Activated naive CD8-positive, alpha-beta T cell treated with anti-CD3 and anti-CD28 coated beads, Interleukin-2, amount 10 ng/mL, durations not matched to agents 7 days and 5 days (primary cell): ENCODE measurements at regions not wholly inside any gene's neighbourhood (a gene's known extent, or its start where the extent isn't known, plus 50 kb on each side); places are given as distances from the start of the nearest gene placed in this dataset.
A peak's percentile ranks its signal among the peaks of the same experiment; 100 is the strongest.

Source experiments
- ATAC-seq: fragments of 150-1000 bp; cut with Tn5 transposase; one replicate; pipeline ENCODE4 v1.10.0; 2021; ENCODE audit warnings: low read depth, moderate library complexity
- POLR2A ChIA-PET: fragments of 350-600 bp; sonication (Branson Sonifier 250); formaldehyde crosslinking; loops from one replicate; lab custom pipeline; 2021; ENCODE audit warnings: antibody characterized with exemption; lab: Charles Lee
- DNase-seq: peaks from one replicate; pipeline ENCODE4 v3.0.0; 2021
- H3K27ac Mint-ChIP-seq: one replicate; pipeline ENCODE4 v1.8.0; 2022; ENCODE audit warnings: mild to moderate bottlenecking, mixed read lengths
- H3K27me3 Mint-ChIP-seq: one replicate; pipeline ENCODE4 v1.8.0; 2022; ENCODE audit warnings: mild to moderate bottlenecking, moderate library complexity, mixed read lengths
- H3K36me3 Mint-ChIP-seq: one replicate; pipeline ENCODE4 v1.8.0; 2021; ENCODE audit warnings: mild to moderate bottlenecking, mixed read lengths
- H3K4me1 Mint-ChIP-seq: one replicate; pipeline ENCODE4 v1.8.0; 2021; ENCODE audit warnings: mixed read lengths
- H3K4me3 Mint-ChIP-seq: one replicate; pipeline ENCODE4 v1.8.0; 2022; ENCODE audit warnings: mild to moderate bottlenecking, moderate library complexity, mixed read lengths
- H3K9me3 Mint-ChIP-seq: one replicate; pipeline ENCODE4 v1.8.0; 2021; ENCODE audit warnings: mixed read lengths

DNA sequence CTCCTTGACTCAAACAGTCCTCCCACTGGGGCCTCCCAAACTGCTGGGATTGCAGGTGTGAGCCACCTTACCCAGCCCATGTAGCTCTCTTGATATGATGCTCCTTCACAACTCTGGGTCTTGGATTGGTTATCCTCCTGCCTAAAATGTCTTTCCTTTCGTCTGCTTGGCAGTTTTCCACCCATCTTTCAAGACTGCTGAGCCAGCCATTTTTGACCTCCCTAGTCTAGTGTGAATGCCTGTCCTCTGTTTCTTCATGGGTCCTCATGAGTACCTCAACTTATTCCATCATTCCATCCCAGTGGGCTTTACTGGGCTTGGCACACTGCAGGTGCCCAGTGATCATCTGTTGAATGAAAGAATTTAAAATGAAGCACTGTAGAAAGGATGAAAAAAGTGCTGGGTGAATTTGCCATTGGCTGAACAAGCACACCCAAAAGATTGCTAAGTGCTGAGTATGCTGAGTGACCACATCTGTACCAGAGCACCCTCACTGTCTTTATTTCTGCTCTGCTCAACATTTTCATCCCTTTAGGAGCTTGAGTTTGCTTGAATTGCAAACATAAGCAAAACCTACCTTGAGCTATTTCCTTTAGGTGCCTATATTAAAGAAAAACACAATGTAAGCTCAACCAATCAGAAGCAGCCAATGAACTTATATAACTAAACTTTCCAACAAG lies 84.8 kb upstream of the FAM169A start:
- H3K27ac Mint-ChIP-seq = no peak overlapping the region
- no peaks in the 10 kb centered on the region for H3K9me3 Mint-ChIP-seq
- DNase-seq (no peak), ATAC-seq (no peak)
- H3K36me3 Mint-ChIP-seq = no peaks in the 10 kb centered on the region
- H3K27me3 Mint-ChIP-seq = peaks cover 20% of the 10 kb centered on the region
- POLR2A ChIA-PET = no interaction called here
- no peak overlapping the region for H3K4me3 Mint-ChIP-seq
- peaks cover 3% of the 10 kb centered on the region for H3K4me1 Mint-ChIP-seq

DNA sequence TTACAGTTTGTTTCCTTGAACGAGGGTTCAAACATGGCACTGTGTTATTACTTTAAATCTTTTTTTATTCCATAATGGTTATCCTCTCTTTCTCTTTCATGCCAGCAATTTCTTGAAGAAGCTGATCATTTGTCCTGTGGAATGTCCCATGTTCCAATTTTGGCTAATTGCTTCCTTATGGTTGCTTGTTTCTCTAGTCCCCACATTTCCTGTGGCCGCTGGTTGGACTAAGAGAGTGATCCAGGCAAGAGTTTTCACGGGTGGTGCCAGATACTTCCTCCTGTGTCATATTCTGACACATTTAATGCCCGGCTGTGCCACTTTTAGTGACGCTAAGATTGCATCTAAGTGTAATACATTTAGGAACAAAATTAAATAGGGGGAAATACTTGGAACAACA lies 83.8 kb upstream of the FAM169A start:
- DNase-seq (no peak), ATAC-seq (no peak)
- H3K27me3 Mint-ChIP-seq = peaks cover 21% of the 10 kb centered on the region
- H3K36me3 Mint-ChIP-seq = no peaks in the 10 kb centered on the region
- POLR2A ChIA-PET = no interaction called here
- peaks cover 9% of the 10 kb centered on the region for H3K4me1 Mint-ChIP-seq
- H3K9me3 Mint-ChIP-seq = no peaks in the 10 kb centered on the region
- H3K27ac Mint-ChIP-seq = no peak overlapping the region
- no peak overlapping the region for H3K4me3 Mint-ChIP-seq

DNA sequence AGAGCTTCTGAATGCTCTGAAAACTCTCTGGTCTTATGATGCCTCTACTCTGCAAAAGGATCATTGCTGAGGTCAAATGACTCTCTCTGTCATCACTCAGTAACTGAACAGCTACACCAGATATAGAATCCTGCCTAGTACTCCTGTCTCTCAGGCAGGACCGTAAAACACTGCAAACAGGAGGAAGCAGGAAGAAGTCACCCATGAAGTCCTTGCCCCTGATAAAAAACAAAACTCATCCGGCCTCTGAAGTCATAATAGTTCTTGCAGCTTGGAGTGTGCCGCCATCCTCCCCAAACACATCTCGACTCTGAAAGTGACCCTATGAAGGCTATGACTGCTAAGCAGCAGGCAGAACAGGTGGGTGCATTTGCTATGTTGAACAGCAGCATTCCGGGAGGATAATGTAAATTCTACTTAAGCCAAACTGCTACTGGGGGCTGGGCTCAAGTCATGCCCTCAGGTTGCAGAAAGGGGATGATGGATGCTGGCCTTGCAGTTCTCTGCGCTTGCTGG lies 81.9 kb upstream of the FAM169A start:
- DNase-seq = no peak
- H3K36me3 Mint-ChIP-seq = no peaks in the 10 kb centered on the region
- no peak overlapping the region for H3K4me3 Mint-ChIP-seq
- H3K4me1 Mint-ChIP-seq = peaks cover 10% of the 10 kb centered on the region
- ATAC-seq = no peak
- no peak overlapping the region for H3K27ac Mint-ChIP-seq
- H3K27me3 Mint-ChIP-seq = peaks cover 31% of the 10 kb centered on the region
- POLR2A ChIA-PET = no interaction called here
- H3K9me3 Mint-ChIP-seq = no peaks in the 10 kb centered on the region

GRCh38 chr5:74946471-74946870 lies 80.3 kb upstream of the FAM169A start:
- H3K4me3 Mint-ChIP-seq = no peak overlapping the region
- no peak overlapping the region for H3K27ac Mint-ChIP-seq
- no peak for ATAC-seq
- POLR2A ChIA-PET = interaction anchor here (1.3 kb wide), 1 partner anchor 290 kb away, joined by 3 read pairs; the partner anchor contains the start of gene ANKRD31
- H3K27me3 Mint-ChIP-seq = peaks cover 30% of the 10 kb centered on the region
- H3K4me1 Mint-ChIP-seq = peaks cover 10% of the 10 kb centered on the region
- no peaks in the 10 kb centered on the region for H3K9me3 Mint-ChIP-seq
- H3K36me3 Mint-ChIP-seq = peaks cover 2% of the 10 kb centered on the region
- no peak for DNase-seq

DNA sequence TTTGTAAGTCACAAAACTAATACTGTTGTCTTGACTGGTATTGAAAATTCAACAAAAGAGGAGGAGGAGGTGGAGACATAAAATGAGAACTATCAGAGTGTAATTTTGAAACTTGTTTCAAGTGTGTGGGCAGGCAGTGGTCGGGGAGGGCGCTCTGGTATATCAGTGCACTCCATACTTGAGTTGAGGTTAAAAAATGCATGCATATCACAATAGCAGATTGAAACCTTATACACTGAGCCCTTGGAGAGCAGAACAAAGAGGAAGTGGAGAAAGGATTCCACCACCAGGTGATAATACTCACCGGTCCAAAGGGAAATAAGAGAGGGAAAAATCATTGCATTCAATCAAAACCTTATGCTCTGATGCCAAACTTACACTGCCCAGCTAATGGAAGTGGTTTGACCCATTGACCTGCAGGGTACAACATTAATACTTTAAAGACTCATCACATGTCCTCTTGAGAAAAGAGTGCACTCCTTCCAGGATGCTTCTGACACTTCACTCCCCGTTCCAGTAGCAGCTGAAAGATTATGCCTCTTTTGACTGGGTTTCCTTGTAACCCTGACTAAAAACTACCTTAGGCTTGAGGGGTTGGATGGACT lies 79.5 kb upstream of the FAM169A start:
- peaks cover 10% of the 10 kb centered on the region for H3K4me1 Mint-ChIP-seq
- no peak overlapping the region for H3K4me3 Mint-ChIP-seq
- H3K27ac Mint-ChIP-seq = no peak overlapping the region
- POLR2A ChIA-PET = interaction anchor here (1.3 kb wide), 1 partner anchor 291 kb away, joined by 3 read pairs; the partner anchor contains the start of gene ANKRD31
- DNase-seq (no peak), ATAC-seq (peak; percentile 67)
- H3K36me3 Mint-ChIP-seq = peaks cover 2% of the 10 kb centered on the region
- peaks cover 31% of the 10 kb centered on the region for H3K27me3 Mint-ChIP-seq
- no peaks in the 10 kb centered on the region for H3K9me3 Mint-ChIP-seq

DNA sequence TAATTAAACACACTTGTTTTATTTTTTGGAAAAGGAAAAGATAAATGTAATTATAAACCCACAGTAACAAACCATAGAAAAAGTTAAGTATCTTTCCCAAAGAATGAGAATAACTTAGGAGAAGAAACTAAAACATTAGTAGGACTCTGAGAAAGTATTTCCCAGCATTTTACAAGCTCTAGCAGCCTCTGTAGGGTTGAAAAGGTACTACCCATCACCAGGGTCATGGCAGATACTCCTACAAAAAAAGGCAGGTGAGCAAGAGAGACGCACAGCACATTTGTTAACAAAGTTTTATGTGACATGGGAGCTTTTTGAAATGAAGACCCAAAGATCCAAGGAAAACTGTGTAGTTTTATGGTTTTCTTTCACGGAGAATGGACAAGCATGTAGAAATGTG lies 77.7 kb upstream of the FAM169A start:
- H3K27ac Mint-ChIP-seq = no peak overlapping the region
- H3K4me1 Mint-ChIP-seq = peaks cover 10% of the 10 kb centered on the region
- H3K27me3 Mint-ChIP-seq = peaks cover 29% of the 10 kb centered on the region
- ATAC-seq (no peak), DNase-seq (no peak)
- H3K9me3 Mint-ChIP-seq = no peaks in the 10 kb centered on the region
- H3K4me3 Mint-ChIP-seq = no peak overlapping the region
- POLR2A ChIA-PET = no interaction called here
- peaks cover 2% of the 10 kb centered on the region for H3K36me3 Mint-ChIP-seq

DNA sequence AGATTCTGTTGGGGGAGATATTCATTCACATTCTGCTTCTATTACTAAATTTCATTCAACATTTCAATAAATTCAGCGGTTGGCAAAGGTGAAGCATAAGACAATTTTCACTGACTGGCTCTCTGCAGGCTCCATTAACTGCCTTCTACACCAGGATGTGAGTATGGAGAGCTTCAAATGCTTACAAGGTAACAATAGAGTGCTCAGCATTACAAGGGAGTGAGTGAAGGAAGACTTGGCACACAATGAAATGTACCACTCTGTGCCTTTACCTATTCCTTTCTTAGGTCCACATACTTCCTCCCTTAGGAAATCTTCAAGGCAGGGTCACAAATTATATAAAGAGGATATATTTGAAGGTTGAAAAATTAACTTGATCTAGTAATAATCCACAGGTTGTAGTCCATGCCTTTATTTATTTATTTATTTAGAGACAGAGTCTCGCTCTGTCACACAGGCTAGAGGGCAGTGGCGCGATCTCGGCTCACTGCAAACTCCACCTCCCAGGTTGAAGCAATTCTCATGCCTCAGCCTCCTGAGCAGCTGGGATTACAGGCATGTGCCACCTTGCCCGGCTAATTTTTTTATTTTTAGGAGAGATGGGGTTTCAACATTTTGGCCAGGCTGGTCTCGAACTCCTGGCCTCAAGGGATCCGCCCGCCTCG lies 76.6 kb upstream of the FAM169A start:
- no peaks in the 10 kb centered on the region for H3K9me3 Mint-ChIP-seq
- peaks cover 26% of the 10 kb centered on the region for H3K27me3 Mint-ChIP-seq
- POLR2A ChIA-PET = no interaction called here
- no peak overlapping the region for H3K27ac Mint-ChIP-seq
- DNase-seq = no peak
- peaks cover 15% of the 10 kb centered on the region for H3K4me1 Mint-ChIP-seq
- ATAC-seq = no peak
- peaks cover 2% of the 10 kb centered on the region for H3K36me3 Mint-ChIP-seq
- H3K4me3 Mint-ChIP-seq = no peak overlapping the region

DNA sequence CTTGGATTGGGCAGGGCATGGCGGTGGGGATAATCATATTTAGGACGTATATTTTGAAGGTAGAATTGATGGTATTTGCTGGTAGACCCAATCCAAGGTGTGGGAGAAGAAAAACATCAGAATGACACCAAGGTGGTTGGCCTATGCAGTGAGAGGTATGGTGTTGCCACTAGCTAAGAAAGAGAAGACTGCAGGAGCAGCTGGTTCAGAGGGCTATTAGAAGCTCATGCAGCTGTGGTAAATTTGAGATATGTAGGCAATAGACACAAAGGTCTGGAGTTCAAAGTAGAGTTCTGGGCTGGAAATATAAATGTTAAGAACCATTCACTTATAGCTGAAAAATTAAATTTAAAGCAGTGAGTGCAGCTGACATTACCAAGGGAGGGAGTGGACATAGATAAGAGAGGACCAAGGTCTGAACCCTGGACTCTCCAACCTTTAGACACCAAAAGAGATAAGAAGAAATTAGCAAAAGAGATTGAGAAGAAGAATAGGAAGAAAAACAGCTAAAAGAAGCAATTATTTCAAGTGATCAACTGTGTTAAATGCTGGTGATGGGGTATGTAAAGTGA lies 74.7 kb upstream of the FAM169A start:
- Mint-ChIP-seq H3K27ac (no peak overlapping the region), H3K4me1 (peaks cover 16% of the 10 kb centered on the region), H3K4me3 (no peak overlapping the region), H3K27me3 (peaks cover 18% of the 10 kb centered on the region), H3K36me3 (peaks cover 2% of the 10 kb centered on the region), H3K9me3 (no peaks in the 10 kb centered on the region)
- ATAC-seq = no peak
- POLR2A ChIA-PET = no interaction called here
- no peak for DNase-seq

GRCh38 chr5:74938250-74938933 lies 72.2 kb upstream of the FAM169A start:
- ATAC-seq (no peak), DNase-seq (no peak)
- peaks cover 8% of the 10 kb centered on the region for H3K27me3 Mint-ChIP-seq
- H3K36me3 Mint-ChIP-seq = peaks cover 2% of the 10 kb centered on the region
- peaks cover 27% of the 10 kb centered on the region for H3K4me1 Mint-ChIP-seq
- POLR2A ChIA-PET = no interaction called here
- H3K9me3 Mint-ChIP-seq = no peaks in the 10 kb centered on the region
- no peak overlapping the region for H3K27ac Mint-ChIP-seq
- no peak overlapping the region for H3K4me3 Mint-ChIP-seq

GRCh38 chr5:74935752-74936091 lies 69.5 kb upstream of the FAM169A start:
- no peak for DNase-seq
- no peaks in the 10 kb centered on the region for H3K36me3 Mint-ChIP-seq
- POLR2A ChIA-PET = interaction anchor here (1.2 to 1.5 kb wide), 2 partner anchors 118 to 301 kb away, joined by 4 to 6 read pairs; partner anchors contain the start of gene ANKRD31
- peak overlapping the region; percentile 83 for H3K27ac Mint-ChIP-seq
- H3K4me1 Mint-ChIP-seq = peaks cover 27% of the 10 kb centered on the region
- H3K9me3 Mint-ChIP-seq = no peaks in the 10 kb centered on the region
- peak overlapping the region; percentile 72 for H3K4me3 Mint-ChIP-seq
- H3K27me3 Mint-ChIP-seq = peaks cover 8% of the 10 kb centered on the region
- no peak for ATAC-seq

DNA sequence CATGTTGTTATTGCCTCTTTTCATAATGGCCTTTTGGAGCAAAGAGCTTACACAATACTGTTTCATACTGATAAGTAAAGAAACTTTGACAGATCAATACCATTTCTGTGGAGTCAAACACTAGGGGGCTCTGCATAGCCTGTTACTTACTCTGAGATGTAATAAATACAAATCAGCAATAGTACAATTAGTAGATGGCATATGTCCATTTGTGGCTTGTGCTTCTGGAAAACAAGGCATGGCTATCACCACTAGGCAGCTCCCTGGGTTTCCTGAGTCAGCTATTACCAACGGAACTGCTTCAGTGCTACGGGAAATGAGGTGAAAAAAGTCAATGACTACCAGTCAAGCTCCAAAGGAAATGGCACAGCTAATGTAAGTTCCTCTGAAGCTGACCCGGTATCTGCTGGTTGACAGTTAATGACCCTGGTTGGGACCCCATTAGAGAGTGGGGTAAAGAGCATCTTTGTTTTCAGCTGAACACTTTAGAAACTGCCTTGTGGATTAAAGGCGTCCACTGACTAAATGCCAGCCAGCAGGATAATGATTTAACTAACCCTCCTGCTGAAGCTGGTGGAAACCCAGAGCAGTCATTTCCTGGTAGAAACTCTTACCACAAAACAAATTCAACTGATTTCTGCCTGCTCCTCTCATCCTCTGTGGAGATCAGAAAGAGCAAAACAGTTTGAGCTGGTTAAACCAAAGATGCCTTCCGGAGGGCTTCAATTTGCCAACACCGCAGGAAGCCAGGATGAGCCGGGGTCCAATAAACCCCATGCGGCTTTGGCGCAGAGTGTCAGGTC lies 69.0 kb upstream of the FAM169A start:
- H3K27ac Mint-ChIP-seq = peak overlapping the region; percentile 83
- no peaks in the 10 kb centered on the region for H3K36me3 Mint-ChIP-seq
- H3K27me3 Mint-ChIP-seq = peaks cover 8% of the 10 kb centered on the region
- ATAC-seq (peak; percentile 90), DNase-seq (peak; percentile 37)
- POLR2A ChIA-PET = interaction anchor here (1.2 to 1.5 kb wide), 2 partner anchors 119 to 301 kb away, joined by 4 to 6 read pairs; partner anchors contain the start of gene ANKRD31
- H3K9me3 Mint-ChIP-seq = no peaks in the 10 kb centered on the region
- peak overlapping the region; percentile 72 for H3K4me3 Mint-ChIP-seq
- peaks cover 27% of the 10 kb centered on the region for H3K4me1 Mint-ChIP-seq

DNA sequence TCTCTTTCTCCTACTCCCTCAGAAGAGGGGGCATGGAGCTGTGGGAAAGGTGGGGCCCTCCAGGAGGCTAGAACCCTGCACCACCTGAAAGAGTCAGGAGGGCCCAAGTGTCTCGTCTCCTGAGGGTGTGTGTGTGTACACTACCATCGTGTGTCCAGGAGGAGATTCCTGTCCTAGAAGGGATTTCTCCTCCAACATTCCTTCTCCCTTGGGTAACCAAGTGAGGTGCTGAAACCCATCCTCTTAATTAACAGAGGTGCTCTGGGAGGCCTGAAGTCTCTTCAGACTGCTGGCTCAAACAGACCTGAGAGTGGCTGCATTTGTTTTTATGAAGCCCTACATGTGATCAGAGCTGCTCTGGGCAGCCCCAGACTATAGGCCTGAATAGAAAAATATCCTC lies 61.1 kb upstream of the FAM169A start:
- Mint-ChIP-seq H3K27ac (no peak overlapping the region), H3K27me3 (no peaks in the 10 kb centered on the region), H3K4me1 (peaks cover 2% of the 10 kb centered on the region), H3K4me3 (no peak overlapping the region), H3K9me3 (no peaks in the 10 kb centered on the region), H3K36me3 (no peaks in the 10 kb centered on the region)
- DNase-seq (no peak), ATAC-seq (no peak)
- POLR2A ChIA-PET = no interaction called here
